Activated CD4-positive, alpha-beta T cell treated with anti-CD3 and anti-CD28 coated beads, Interleukin-2, amount 10 ng/mL, durations not matched to agents 24 days and 14 days (primary cell): ENCODE measurements at regions not wholly inside any gene's neighbourhood (a gene's known extent, or its start where the extent isn't known, plus 50 kb on each side); places are given as distances from the start of the nearest gene placed in this dataset.

Experiments
- DNase-seq: peaks from one replicate; pipeline ENCODE4 v3.0.0; 2022
- H3K27ac Mint-ChIP-seq: one replicate; pipeline ENCODE4 v1.8.0; 2022; ENCODE audit warnings: mild to moderate bottlenecking, mixed read lengths
- H3K27me3 Mint-ChIP-seq: one replicate; pipeline ENCODE4 v1.8.0; 2022; ENCODE audit warnings: mixed read lengths
- H3K36me3 Mint-ChIP-seq: one replicate; pipeline ENCODE4 v1.8.0; 2022; ENCODE audit warnings: low read depth, mild to moderate bottlenecking, mixed read lengths
- H3K4me1 Mint-ChIP-seq: one replicate; pipeline ENCODE4 v1.8.0; 2021; ENCODE audit warnings: mixed read lengths
- H3K4me3 Mint-ChIP-seq: one replicate; pipeline ENCODE4 v1.8.0; 2022; ENCODE audit warnings: mild to moderate bottlenecking, moderate library complexity, mixed read lengths
- H3K9me3 Mint-ChIP-seq: one replicate; pipeline ENCODE4 v1.8.0; 2021; ENCODE audit warnings: mixed read lengths
- intact Hi-C: fragments of 100-400 bp; cut with micrococcal nuclease; formaldehyde crosslinking; loops from one replicate; pipeline ENCODE4 v1.15.1; 2023

DNA sequence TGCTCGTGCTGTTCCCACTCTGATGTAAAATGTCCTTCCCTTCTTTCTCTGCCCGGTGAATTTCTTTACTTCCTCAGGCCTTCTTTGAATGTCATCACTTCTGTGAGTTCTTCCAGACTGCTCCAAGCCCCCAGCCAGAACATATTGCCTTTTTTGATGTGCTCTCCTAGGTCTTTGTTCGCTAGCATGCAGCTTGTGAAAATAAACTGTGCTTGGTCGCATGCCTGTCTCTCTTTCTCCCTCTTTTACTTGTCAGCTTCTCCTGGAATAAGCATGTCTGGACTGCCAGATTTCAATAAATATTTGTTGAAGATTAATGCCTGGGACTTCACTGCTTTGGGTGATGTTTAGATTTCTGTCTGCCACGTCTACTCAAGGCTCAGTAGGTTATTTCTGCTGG, 82.7 kb upstream of the ARHGAP28 start:
- intact Hi-C loops = no loop called here
- Mint-ChIP-seq H3K27ac (no peak overlapping the region), H3K27me3 (no peaks in the 10 kb centered on the region), H3K36me3 (no peaks in the 10 kb centered on the region), H3K9me3 (peaks cover 8% of the 10 kb centered on the region), H3K4me1 (no peaks in the 10 kb centered on the region), H3K4me3 (no peak overlapping the region)
- no peak for DNase-seq

DNA sequence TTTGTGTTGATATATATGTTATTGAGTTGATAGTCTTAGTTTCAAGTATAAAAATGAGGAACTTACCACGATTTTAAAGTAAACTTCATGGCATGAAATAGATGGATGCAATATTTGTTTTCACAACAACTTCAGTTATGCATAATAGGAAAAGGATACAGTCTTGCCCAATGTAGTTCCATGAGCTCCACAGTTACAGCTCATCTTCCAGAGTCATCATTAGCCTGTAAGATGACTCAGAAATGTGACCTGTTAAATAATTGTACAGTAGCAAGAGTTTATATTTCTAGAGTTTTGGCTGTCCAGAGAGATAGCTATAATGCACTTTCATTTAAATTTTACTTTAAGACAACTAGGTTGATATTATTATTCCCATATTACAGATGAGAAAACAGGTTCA, 80.9 kb upstream of the ARHGAP28 start:
- Mint-ChIP-seq H3K36me3 (no peaks in the 10 kb centered on the region), H3K4me3 (no peak overlapping the region), H3K4me1 (no peaks in the 10 kb centered on the region), H3K9me3 (peaks cover 8% of the 10 kb centered on the region), H3K27ac (no peak overlapping the region), H3K27me3 (no peaks in the 10 kb centered on the region)
- DNase-seq = no peak
- intact Hi-C loops = no loop called here

DNA sequence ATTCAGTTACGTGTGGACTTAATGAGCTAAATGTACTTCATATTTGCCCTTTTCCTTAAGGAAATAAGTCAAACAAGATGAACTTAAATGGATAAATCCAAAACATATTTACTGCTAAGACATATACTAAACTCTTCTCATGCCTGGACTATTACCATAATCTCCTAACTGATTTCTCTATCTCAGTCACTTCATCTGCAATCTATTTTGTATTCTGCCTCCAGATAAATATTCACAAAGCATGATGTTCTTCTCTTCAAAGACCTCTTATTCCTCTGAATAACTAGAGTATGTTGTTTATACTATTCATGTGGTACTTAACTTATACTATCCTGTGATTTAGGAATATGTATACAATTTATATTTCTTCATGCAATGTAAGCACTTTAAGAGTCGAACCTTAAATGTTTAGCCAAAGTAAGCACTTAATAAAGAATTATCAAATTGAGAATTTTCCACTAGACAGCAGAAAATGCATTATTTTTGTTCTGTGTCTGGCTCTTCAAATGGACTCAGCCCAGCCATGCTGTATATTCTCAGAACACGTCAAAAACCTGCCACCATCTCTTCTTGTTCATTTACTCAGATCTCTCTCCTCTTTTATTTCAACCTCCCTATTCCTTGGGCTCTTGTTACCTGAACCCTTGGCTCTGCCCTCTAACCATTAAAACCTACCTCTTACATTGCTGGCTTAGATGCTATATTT, 79.9 kb upstream of the ARHGAP28 start:
- Mint-ChIP-seq H3K36me3 (no peaks in the 10 kb centered on the region), H3K9me3 (peaks cover 8% of the 10 kb centered on the region), H3K27ac (no peak overlapping the region), H3K4me1 (no peaks in the 10 kb centered on the region), H3K27me3 (no peaks in the 10 kb centered on the region), H3K4me3 (no peak overlapping the region)
- DNase-seq = no peak
- intact Hi-C loops = no loop called here

DNA sequence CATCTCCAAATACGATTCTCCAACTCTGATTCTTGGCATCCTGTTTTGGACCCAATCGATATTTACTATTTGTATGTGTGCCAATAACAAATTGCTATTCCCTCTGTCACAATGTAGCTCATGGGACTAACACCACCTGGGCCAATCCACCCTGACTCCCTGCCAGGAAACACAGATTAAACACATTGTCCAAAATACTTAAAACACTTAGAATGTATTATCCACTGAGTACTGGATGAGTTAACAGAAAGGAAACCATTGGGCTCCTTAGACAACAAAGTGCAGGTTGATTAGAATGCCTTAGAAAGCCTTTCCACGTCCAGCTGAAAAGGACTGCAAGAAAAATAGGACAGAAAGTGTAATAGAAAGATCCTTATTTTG, 79.4 kb upstream of the ARHGAP28 start:
- Mint-ChIP-seq H3K27ac (no peak overlapping the region), H3K4me1 (no peaks in the 10 kb centered on the region), H3K36me3 (no peaks in the 10 kb centered on the region), H3K9me3 (peaks cover 8% of the 10 kb centered on the region), H3K4me3 (no peak overlapping the region), H3K27me3 (no peaks in the 10 kb centered on the region)
- intact Hi-C loops = no loop called here
- no peak for DNase-seq

DNA sequence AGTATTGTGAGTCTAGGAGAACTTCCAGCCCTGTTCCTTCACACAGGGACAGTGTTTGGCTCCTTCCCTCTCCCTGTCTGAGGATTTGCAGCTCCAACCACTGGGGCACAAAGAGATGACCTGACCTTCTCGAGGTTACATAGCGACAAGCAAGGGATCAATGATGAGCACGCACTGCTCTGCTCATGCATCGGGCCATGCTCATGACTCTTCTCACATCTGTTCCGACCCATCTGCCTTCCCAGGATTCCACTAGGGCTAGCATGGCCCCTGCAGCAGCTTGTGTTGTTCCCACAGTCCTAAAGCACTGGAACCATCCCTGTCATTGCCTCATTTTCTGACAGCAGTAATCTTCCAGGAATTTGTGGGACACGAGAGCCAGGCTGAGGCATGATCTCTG, 78.8 kb upstream of the ARHGAP28 start:
- H3K4me3 Mint-ChIP-seq = no peak overlapping the region
- peaks cover 8% of the 10 kb centered on the region for H3K9me3 Mint-ChIP-seq
- H3K27me3 Mint-ChIP-seq = no peaks in the 10 kb centered on the region
- intact Hi-C loops = no loop called here
- H3K36me3 Mint-ChIP-seq = no peaks in the 10 kb centered on the region
- no peak overlapping the region for H3K27ac Mint-ChIP-seq
- DNase-seq = no peak
- no peaks in the 10 kb centered on the region for H3K4me1 Mint-ChIP-seq

DNA sequence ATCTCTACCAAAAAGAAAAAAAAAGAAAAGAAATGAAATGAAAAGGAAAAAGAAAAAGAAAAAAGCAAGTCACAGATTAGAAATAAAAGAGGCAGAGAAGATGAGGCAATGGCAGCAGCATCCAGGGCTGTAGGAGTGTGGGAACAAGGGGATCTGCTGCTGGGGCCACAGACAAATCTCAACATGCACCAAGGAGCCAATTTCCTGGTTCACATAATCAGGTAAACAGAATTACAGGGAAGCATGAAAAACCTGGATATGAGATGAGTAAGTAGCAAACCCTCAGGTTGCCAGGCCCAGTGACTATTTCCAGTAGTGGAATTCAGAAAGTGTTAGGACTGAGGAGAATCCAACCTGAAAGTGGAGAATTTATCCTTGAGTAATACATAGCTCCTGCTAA, 77.4 kb upstream of the ARHGAP28 start:
- H3K4me1 Mint-ChIP-seq = no peaks in the 10 kb centered on the region
- DNase-seq = no peak
- H3K9me3 Mint-ChIP-seq = no peaks in the 10 kb centered on the region
- no peaks in the 10 kb centered on the region for H3K36me3 Mint-ChIP-seq
- intact Hi-C loops = no loop called here
- H3K27me3 Mint-ChIP-seq = no peaks in the 10 kb centered on the region
- no peak overlapping the region for H3K4me3 Mint-ChIP-seq
- H3K27ac Mint-ChIP-seq = no peak overlapping the region

- Mint-ChIP-seq H3K36me3 (no peaks in the 10 kb centered on the region), H3K27ac (no peak overlapping the region), H3K4me1 (no peaks in the 10 kb centered on the region), H3K4me3 (no peak overlapping the region), H3K9me3 (no peaks in the 10 kb centered on the region), H3K27me3 (no peaks in the 10 kb centered on the region)
- intact Hi-C loops = no loop called here
- DNase-seq = no peak
Measured at GRCh38 chr18:6653880-6654279, 75.6 kb upstream of the ARHGAP28 start.

- no peaks in the 10 kb centered on the region for H3K36me3 Mint-ChIP-seq
- H3K9me3 Mint-ChIP-seq = peaks cover 3% of the 10 kb centered on the region
- H3K4me3 Mint-ChIP-seq = no peak overlapping the region
- DNase-seq = no peak
- H3K27ac Mint-ChIP-seq = no peak overlapping the region
- no peaks in the 10 kb centered on the region for H3K27me3 Mint-ChIP-seq
- H3K4me1 Mint-ChIP-seq = no peaks in the 10 kb centered on the region
- intact Hi-C loops = loop anchor here (5.0 kb wide), 1 partner anchor 213 kb away; no protein-coding TSS in a partner anchor
Measured at GRCh38 chr18:6659963-6660725, 69.4 kb upstream of the ARHGAP28 start.

GRCh38 chr18:6661692-6662415, 67.7 kb upstream of the ARHGAP28 start:
- Mint-ChIP-seq H3K4me3 (no peak overlapping the region), H3K27me3 (no peaks in the 10 kb centered on the region), H3K9me3 (peaks cover 3% of the 10 kb centered on the region), H3K4me1 (no peaks in the 10 kb centered on the region), H3K36me3 (no peaks in the 10 kb centered on the region), H3K27ac (no peak overlapping the region)
- intact Hi-C loops = no loop called here
- no peak for DNase-seq

- H3K27me3 Mint-ChIP-seq = no peaks in the 10 kb centered on the region
- intact Hi-C loops = no loop called here
- no peak for DNase-seq
- H3K4me3 Mint-ChIP-seq = no peak overlapping the region
- no peaks in the 10 kb centered on the region for H3K36me3 Mint-ChIP-seq
- no peaks in the 10 kb centered on the region for H3K9me3 Mint-ChIP-seq
- H3K4me1 Mint-ChIP-seq = no peaks in the 10 kb centered on the region
- H3K27ac Mint-ChIP-seq = no peak overlapping the region
Measured at GRCh38 chr18:6666012-6666685, 63.4 kb upstream of the ARHGAP28 start.

DNA sequence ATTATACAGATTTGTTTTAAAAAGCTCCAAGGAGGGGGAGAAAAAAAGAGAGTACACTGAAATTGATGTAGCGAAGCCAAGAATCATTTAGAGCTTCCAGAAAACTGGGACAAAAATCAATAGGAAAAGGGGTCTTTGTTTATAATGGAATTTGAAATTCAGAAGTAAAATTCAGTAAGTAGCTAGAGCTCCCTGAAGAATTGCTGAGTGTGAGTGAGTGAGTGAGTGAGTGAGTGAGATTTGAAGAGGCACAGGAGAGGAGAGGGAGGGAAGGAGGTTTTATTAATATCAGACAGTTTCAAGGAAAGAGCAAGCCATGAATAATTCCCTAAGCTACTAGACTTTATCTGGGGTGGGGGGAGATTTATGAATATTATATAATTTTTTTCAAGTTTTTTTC, 60.7 kb upstream of the ARHGAP28 start:
- no peak for DNase-seq
- no peaks in the 10 kb centered on the region for H3K9me3 Mint-ChIP-seq
- no peak overlapping the region for H3K4me3 Mint-ChIP-seq
- intact Hi-C loops = no loop called here
- H3K36me3 Mint-ChIP-seq = no peaks in the 10 kb centered on the region
- no peaks in the 10 kb centered on the region for H3K4me1 Mint-ChIP-seq
- H3K27ac Mint-ChIP-seq = no peak overlapping the region
- no peaks in the 10 kb centered on the region for H3K27me3 Mint-ChIP-seq

GRCh38 chr18:6672821-6673308, 56.7 kb upstream of the ARHGAP28 start:
- no peaks in the 10 kb centered on the region for H3K27me3 Mint-ChIP-seq
- intact Hi-C loops = no loop called here
- no peaks in the 10 kb centered on the region for H3K4me1 Mint-ChIP-seq
- no peak overlapping the region for H3K4me3 Mint-ChIP-seq
- no peaks in the 10 kb centered on the region for H3K36me3 Mint-ChIP-seq
- no peaks in the 10 kb centered on the region for H3K9me3 Mint-ChIP-seq
- DNase-seq = no peak
- H3K27ac Mint-ChIP-seq = no peak overlapping the region

DNA sequence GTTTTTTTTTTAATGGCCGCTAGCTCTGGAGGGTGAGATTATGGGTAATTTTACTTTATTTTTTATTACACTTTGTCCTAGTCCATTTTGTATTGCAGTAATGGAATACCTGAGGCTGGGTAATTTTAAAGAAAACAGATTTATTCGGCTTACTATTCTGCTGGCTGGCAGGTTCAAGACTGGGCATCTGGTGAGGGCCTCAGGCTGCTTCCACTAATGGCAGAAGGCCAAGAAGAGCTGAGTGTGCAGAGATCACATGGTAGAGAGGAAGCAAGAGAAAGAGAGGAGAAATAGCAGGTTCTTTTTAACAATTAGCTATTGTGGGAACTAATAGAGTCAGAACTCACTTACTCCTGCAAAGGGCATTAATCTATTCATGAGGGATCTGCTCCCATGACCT, 52.4 kb upstream of the ARHGAP28 start:
- H3K4me3 Mint-ChIP-seq = no peak overlapping the region
- H3K36me3 Mint-ChIP-seq = no peaks in the 10 kb centered on the region
- no peaks in the 10 kb centered on the region for H3K4me1 Mint-ChIP-seq
- no peak overlapping the region for H3K27ac Mint-ChIP-seq
- intact Hi-C loops = no loop called here
- no peak for DNase-seq
- H3K27me3 Mint-ChIP-seq = no peaks in the 10 kb centered on the region
- no peaks in the 10 kb centered on the region for H3K9me3 Mint-ChIP-seq

DNA sequence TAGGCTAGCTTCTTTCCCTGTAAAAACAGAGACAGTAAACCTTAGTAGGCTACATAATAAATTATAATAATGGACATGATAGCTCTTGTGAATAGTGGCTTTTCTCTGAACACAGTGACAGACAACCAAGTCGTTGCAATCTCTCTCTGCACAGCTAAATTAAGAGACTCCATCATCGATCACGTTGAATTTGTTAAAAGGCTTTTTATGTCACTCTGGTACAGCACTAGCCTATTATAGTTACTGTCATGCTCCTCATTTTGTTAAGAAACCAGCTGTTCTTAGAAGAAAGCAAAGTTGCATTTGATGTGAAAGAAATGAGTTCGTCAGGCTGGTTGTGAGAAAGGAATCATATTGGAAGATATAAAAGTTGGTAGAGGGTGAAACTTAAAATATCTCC, 50.3 kb upstream of the ARHGAP28 start:
- intact Hi-C loops = no loop called here
- Mint-ChIP-seq H3K4me3 (no peak overlapping the region), H3K27me3 (no peaks in the 10 kb centered on the region), H3K4me1 (no peaks in the 10 kb centered on the region), H3K36me3 (no peaks in the 10 kb centered on the region), H3K27ac (no peak overlapping the region), H3K9me3 (no peaks in the 10 kb centered on the region)
- no peak for DNase-seq
